HG02571 (cell line): ENCODE measurements at regions not wholly inside any gene's neighbourhood (a gene's known extent, or its start where the extent isn't known, plus 50 kb on each side); places are given as distances from the start of the nearest gene placed in this dataset.
"Not testable (repeated sequence)": the region's sequence is repeated elsewhere in the genome, so short reads cannot be mapped to it uniquely, and the experiment has no call there.

ENCODE experiments used
- ATAC-seq: cut with Tn5 transposase; IDR thresholded peaks from one replicate; pipeline ENCODE4 v1.9.1; 2021; ENCODE audit warnings: mild to moderate bottlenecking, moderate library complexity; ENCODE audit not compliant: unreplicated experiment

DNA sequence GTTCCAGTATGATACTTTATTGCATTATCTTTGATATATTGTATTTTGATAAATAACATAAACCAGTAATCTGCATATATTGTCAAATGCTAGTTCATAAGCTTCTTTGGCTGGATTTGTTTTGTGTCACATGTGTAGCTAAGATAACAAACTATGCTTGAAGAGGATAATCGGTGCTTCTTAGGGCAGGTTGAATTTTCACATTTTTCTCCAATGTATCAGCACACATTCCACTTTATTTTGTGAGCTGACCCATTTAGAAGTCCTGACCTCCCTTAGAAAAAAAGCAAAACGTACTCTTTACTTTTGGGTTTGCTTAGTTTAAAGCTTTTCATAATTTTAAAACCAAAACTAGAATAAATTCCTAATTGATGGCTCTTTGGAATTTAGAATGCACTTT lies 277.7 kb upstream of the DDHD1 start:
- no peak for ATAC-seq

DNA sequence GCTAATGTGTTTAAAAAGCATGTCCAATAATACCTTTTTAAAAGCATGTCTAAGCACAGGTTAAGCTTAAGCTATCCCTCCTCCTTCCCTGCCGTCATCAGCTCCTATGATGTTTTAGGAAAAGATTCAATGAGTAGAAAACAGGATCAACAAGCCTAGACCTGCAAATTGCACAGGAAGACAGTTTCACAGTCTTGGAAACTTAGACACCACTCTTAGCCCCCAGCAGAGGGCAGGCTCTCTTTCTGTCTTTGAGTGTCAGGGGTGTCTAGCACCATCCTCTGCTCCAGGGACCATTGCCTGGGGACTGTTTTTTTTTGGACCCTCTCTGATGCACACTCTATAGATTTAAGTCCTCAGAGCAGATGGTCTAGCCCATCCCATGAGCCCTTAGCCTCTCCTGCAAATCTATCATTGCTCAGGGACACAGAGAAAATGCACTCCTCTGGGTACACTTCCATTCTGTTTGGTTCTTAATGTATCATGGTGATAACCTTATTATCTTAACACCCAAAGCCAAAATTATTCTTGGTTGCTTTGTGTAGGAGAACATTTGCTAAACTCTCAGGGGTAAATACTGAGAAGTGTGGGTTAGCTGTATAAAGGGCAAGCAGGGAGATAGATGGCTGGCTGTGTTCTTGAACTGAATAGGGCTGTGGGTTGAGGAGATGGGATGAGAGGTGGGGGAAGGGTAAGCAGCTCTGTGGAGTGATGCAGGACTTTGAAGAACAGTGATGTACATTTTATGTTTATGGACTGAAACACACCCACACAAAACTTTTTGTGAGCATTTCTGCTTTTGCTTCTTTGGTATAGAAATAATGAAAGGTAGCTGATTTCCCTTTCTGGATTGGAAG lies 259.9 kb upstream of the DDHD1 start:
- ATAC-seq = no peak

DNA sequence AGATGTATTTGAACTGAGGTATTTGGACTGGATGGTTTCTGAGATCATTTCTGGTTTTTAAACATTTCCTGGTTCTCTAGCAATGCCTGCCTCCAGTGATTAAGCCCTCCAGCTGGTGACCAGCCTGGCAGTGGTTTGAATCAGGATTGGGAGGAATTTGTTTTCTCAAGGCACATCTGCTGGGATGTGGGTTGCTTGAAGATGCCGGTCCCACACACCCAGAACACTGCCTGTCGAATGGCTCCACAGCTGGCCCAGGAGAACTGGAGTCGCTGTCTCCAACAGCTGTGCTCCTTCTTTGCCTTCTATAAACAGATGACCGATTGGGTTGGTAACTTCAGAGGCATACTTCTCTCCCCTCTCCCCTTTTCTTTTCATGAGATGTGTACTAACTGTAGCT lies 258.0 kb upstream of the DDHD1 start:
- no peak for ATAC-seq

DNA sequence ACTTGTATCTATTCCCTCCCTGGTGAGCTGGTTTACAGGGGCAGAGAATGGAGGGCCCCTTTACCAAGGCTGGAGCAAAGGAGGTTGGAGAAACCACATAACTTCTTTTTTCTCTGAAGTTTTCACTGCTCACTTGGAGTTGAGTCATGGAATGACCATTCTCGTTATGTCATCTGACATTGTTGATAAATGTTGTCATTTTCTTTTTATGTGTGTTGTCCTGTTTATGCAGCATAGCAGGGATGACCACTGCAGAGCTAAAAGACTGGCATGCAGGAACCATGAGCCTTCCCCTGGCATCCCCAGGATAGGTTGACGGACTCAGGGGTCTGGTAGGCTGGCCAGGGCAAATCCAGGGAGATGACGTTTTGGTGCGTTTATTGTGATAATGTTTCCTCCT lies 256.8 kb upstream of the DDHD1 start:
- ATAC-seq = no peak

DNA sequence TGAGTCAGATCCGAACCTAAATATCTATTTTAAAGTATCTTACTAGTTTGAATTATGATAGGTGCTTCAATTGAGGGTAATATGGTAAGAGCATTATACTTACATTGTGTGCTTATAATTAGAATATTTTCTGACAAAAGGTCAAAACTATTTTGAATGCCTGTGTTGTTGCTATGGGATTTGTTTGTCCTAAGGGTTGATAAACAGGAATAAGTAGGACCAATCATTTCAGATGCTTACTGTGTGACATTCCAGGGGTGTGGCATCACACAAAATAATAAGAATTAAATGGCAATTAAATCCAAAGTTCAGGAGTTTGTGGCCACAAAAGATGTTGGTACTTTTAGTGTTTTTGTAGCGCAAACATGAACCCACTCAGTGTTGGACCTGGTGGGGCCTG lies 256.2 kb upstream of the DDHD1 start:
- no peak for ATAC-seq

DNA sequence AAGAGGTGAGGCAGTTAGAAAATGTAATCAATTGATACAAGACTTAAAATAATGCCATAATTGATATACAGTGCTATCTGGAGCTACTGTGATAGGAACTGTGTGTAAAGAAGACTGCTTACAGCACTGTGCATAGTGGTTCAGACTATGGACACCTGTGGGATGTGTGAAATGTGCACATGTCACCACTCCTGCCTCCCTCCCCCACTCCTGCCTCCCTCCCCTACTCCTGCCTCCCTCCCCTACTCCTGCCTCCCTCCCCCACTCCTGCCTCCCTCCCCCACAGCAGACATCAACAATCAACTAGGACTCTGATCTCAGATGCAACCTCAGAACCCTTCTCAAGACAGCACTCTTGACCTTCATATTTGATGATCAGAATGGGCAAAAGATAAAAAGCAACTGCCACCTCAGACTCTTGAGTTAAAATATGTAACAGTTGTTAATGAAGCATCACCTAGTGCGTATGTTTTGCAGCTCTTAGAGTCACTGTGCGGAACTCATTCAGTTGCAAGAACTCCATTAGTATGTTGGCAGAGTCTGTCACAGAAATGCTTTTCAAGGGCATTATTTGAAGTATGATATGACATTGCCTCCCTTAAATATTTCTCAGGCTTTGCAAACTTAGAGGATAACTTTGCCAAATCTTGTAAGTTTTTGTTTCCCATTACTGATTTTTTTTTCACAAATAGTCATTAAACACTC lies 255.2 kb upstream of the DDHD1 start:
- no peak for ATAC-seq

DNA sequence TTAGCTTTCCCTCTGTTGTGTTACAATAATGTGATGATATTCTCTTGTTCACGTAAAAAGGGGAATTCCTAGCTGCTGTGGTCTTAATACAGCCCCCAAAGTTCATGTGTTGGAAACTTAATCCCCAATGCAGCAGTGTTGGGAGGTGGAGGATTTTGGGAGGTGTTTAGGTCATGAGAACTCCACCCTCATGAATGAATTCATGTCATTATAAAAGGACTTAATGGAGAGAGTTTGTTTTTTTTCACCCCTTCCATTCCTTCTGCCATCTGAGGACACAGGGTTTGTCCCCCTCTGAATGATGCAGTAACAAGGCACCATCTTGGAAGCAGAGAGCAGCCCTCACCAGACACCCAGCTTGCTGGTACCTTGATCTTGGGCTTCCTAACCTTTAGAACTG lies 253.4 kb upstream of the DDHD1 start:
- no peak for ATAC-seq

DNA sequence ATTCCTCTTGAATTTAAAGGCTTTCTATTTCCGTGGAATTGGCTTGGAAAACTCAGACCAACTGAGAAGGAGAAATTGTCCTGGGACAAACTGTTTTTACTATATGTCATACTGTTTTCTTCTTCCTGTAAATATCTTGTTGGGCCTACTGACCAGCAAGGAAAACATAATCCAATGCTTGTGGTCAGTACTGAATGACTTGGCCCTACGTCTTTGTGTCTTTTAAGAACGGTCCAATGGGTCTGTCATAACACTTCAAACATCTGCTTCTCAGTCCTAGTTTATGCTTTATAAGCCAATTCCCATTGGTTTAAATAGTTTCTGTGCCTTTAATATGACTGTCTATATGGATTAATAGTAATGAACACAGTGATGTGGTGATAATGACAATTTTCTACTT lies 248.5 kb upstream of the DDHD1 start:
- ATAC-seq = no peak

DNA sequence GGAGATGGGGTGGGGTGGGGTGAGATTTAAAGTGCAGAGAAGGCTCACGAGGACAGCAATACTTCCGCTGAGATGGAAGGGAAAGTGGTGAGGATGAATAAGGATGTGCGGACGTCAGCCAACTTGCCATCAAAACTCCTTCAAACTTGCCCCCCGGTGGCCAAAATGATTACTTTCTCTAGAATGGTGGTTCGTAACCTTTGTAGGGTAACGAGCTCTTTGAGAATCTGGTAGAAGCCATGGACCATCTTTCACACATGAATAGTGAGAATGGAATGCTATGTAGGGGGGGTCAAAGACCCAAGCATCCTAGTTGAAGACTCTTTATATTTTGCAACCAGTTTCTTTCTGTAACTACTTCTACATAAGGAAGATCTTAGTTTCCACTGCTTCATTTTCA lies 245.9 kb upstream of the DDHD1 start:
- ATAC-seq = no peak

DNA sequence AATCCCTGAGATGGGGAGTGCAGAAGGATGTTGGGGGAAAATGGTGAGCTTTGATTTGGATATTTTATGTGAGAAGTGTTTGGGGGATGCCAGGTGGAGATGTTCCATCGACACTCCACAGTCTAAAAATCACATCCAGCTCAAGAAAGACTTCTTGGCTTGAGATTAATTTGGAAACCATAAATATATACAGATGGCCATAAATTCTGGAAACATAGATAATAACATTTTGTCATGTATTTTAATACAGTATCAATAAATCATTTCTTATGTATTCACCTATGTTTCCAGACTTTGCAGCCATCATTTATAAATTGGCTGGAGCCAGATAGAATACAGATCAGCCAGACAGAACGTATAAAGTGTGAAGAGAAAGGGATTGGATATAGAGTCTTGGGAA lies 245.5 kb upstream of the DDHD1 start:
- no peak for ATAC-seq

DNA sequence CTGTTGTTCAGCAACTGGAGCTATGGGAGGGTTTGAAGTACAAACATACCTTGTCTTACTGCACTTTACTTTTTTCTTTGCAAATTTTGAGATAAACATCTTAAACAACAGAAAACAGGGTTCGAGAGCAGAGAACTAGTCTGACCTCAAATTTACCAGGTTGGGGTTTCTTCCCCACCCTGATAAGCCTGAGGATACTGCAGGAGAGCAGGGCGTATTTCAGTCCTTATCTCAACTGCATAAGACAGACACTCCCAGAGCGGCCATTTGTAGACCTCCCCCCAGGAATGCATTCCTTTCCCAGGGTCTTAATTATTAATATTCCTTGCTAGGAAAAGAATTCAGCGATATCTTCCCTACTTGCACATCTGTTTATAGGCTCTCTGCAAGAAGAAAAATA lies 242.1 kb upstream of the DDHD1 start:
- not testable (repeated sequence) for ATAC-seq

DNA sequence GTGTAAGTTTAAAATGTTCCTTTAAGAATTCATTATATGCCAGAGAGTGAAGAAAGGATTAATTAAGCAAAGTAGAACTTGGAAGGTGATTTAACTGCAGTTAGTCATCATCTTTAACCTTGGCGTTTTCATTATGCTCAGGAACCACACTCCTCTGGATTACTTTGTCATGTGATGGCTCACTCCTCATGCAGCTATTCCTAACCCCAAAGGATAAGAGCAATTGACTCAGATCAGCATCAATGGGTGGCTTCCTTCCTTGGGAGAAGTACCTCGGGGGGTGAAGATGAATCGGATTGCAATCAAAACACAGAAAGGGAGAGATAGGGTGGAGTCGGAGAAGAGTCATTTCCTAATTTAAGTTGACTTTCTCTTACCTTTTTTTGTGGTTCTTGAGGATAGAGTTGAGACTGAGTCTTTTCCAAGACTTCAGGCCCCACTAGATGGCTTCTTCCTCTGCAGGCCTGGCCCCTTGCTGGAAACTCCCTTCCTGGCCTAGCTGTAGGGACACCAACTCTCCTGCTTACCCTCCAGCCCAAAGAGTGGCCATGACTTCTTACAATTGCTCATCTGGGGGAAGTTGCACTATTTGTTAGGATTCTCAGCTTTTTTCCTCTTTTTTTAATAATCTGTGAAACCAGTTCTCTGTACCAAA lies 238.6 kb upstream of the DDHD1 start:
- ATAC-seq = no peak

DNA sequence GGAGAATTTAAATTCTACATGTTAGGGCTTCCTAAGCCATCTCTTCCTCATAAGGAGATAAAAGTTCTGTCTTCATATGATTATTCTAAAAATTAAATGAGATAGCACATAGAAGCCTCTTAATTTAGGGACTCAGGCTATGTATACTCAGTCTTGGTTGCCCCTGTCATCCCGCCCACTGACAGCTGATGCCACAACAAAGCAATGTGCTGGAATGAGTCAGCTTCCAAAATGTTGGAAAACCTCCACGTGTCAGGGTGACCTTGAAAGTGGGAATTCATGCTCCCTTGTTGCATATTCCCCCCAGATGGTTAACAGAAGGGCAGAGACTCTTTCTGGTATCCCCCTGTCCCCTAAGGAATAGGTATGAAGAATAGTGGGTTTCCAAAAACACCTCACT lies 238.0 kb upstream of the DDHD1 start:
- ATAC-seq = no peak

DNA sequence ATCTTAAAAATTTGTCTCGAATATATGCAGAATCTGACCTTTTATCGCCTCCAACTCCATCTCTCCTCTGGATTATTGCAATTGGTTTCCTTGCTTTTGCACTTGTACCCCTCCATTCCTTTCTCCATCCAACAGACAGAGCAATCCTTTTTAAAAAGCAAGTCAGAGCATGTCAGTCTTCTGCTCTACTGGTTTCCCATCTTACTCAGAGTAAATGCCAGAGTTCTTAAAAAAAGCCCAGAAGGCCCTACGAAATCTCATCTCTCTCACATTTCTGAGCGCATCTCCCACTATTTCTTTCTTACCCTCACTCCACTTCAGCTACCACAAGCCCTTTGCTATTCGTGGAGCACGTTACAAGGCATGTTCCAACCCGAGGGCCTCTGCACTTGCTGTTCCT lies 236.9 kb upstream of the DDHD1 start:
- no peak for ATAC-seq

DNA sequence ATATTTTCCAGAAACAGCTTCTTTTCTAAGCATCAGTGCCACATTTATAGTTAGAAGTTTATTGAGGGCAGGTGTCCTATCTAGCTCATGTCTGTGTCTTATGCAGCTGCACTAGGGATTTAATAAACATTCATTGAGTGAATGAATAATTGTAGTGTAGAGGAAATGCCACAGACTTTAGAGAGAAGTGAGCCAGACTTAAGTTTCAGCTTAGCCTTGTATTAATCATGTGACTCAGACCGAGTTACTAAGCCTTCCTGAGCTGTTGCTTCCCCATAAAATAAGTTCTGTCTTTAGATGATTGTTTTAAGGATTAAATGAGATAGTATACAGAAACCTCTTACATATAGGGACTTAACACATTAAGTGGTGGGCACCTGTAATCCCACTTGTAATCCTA lies 236.1 kb upstream of the DDHD1 start:
- no peak for ATAC-seq

DNA sequence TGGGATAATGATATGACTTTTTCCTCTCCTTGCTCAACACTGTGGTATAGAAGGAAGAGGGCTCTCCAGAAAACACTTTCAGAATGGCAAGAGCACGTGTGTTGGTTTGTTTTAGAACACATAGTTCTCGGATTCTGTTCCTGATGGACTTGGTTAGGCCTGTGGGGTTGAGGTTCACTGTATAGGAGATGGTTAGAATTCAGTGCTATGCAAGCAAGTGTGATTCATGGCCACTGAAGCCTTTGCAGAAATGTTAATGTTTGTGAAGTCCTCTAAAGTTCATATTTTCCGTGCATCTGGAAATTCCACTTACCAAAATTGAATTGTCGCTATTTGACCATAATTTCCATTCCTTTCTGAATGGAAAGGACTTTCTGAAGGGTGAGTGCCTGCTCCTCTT lies 233.2 kb upstream of the DDHD1 start:
- ATAC-seq = no peak

DNA sequence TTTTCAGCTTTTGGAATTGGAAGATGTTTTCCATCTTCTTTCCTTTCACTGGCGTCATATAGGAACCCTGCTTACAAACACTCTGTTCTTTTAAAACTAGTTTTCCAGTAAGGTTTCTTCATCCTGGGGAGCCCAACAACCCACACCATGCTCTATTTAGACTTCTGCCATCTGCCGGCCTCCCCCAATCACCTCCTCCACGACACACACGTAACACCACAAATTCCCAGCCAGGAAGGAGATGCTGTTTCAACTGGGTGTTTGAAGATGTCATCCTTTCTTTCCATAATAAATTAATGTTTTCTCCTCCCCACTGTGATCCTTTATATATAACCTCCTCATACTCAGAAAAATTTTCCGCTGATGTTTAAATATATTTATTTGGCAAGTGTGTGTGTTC lies 231.4 kb upstream of the DDHD1 start:
- ATAC-seq = no peak

DNA sequence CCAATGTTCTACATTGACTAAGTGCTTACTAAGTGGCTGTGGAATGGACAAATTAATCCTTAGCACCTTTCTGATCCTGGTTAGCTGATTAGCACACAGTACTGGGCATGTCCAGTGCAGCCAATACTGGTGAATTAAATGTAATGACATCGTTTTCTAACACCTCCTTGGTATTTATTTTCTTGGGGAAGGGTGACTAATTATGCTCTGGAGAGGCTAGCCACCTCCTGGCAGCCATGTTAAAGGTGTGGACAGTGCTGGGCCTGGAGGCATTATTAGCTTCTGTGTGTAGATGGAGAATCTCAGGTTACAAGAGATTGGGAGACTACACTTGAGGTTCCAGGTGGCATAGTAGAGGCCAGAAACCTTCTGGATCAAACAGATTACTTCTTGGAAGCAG lies 230.9 kb upstream of the DDHD1 start:
- no peak for ATAC-seq

DNA sequence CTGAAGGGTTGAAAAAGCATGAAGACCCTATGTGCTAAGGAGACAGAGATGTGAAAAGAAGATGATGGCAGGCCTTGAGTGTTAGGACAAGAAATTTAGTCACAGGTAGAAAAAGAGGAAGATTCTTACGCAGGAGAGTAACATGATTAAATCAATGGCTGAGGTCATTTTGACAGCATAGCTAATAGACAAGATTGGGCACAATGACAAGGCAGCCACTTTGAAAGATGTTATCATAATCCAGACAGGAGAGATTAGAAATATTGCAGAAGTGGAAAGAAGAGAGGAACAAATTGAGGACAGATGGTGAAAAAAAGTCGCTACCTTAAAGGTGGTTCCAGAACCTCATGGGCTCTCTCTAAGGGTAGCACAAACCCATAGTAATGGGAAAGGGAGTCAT lies 228.8 kb upstream of the DDHD1 start:
- no peak for ATAC-seq

DNA sequence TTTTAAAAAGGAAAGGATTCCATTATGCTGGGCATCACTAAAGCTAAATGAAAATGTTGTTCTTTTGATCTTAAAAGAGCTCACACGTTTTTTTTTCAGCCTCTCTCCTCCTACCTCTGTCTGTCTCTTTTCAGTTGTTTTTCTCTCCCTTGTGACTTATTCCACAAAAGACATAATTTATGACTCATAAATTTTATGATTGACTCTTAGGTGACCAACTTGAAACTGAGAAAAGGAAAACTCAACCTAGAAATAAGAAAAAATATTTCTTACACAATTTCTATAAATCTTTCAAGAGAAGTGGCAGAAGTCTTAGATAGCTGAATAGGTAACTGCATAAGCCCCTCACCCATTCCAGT lies 227.7 kb upstream of the DDHD1 start:
- ATAC-seq = no peak

DNA sequence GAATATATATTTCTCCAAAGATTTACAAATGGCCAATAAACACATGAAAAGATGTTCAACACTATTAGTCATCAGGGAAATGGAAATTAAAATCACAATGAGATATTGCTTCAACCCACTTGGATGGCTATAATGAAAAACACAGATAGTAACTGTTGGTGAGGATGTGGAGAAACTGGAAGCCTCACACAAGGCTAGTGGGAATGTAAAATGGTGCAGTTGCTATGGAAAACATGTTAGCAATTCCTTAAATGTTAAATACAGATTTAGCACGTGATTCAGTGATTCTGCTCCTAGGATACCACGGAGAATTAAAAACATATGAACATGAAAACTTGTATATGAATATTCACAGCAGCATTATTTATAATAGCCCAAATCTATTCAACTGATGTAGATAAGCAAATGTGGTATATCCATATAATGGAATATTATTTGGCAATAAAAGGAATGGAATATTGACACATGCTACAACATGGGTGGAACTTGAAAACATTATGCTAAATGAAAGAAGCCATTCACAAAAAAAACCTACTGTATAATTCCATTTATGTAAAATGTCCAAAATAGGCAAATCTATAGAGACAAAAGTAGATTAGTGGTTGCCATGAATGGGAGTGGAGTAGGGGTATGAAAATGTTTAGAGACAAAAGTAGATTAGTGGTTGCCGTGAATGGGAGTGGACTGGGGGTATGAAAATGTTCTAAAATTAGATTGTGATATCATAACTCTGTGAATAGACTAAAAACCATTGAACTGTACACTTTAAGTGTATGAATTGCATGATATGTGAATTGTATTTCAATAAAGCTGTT lies 227.1 kb upstream of the DDHD1 start:
- no peak for ATAC-seq
